ENCODE measurements at regions not wholly inside any gene's neighbourhood (a gene's known extent, or its start where the extent isn't known, plus 50 kb on each side); places are given as distances from the start of the nearest gene placed in this dataset.

GRCh38 chr9:12993466-12993865, 218.6 kb downstream of the LURAP1L start:
- in situ Hi-C loops (cut with MboI), result no loop called here
- TF ChIP-seq EZH2 (IDR thresholded peaks at IDR 0.05; ENCODE audit: insufficient read depth, poor library complexity, severe bottlenecking), result no peak
- DNase-seq, result no peak

DNA sequence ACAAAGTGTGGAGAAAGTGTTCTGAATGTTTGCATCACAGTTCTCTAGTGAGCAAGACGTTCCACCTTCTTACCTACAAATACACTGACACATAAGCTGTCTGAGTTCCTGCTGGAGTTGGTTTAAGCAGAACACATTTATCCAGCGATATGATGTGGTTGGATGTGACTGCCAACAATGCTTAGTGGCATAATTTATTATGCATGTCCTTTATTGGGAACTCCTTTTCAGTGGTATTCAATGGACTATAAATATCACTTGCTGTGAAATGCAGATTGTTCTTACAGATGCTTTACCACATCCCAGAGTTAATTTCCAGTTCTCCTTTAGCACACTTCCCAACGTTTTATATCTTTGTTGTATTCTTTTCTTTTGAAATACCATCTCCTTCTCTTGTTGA, 222.2 kb downstream of the LURAP1L start:
- no peaks in the 10 kb centered on the region for H3K9me3 ChIP-seq (ENCODE audit: low read depth)
- H3K9me2 ChIP-seq (ENCODE audit: insufficient read depth), result no peaks in the 10 kb centered on the region
- no peaks in the 10 kb centered on the region for H4K20me1 ChIP-seq (ENCODE audit: insufficient read depth)
- H3K27ac ChIP-seq, result no peak overlapping the region
- H3K4me3 ChIP-seq, result no peak overlapping the region
- H3K27me3 ChIP-seq (replicated peaks; ENCODE audit: insufficient read depth), result no peaks in the 10 kb centered on the region
- H3K79me2 ChIP-seq (ENCODE audit: insufficient read depth), result no peaks in the 10 kb centered on the region
- no peak for DNase-seq
- WGBS, 2 experiments (ENCODE audit: low coverage in 1 of 2, low lambda C conversion rate in 2 of 2, missing lambda C conversion rate in 2 of 2), result 41 to 50% methylated on average over 3 of the region's 3 CpGs
- H3K9ac ChIP-seq, result no peak overlapping the region
- no peak overlapping the region for H2AFZ ChIP-seq
- no peaks in the 10 kb centered on the region for H3K4me1 ChIP-seq (ENCODE audit: insufficient read depth)
- in situ Hi-C loops (cut with MboI), result no loop called here
- no peaks in the 10 kb centered on the region for H3F3A ChIP-seq (ENCODE audit: insufficient read depth)
- TF ChIP-seq EZH2 (IDR thresholded peaks at IDR 0.05; ENCODE audit: insufficient read depth, poor library complexity, severe bottlenecking) (no peak), EZH2phosphoT487 (IDR thresholded peaks at IDR 0.05; ENCODE audit: insufficient read depth, low read depth) (no peak)
- H3K36me3 ChIP-seq (ENCODE audit: low read depth), result no peaks in the 10 kb centered on the region
- no peak overlapping the region for H3K4me2 ChIP-seq (ENCODE audit: unreplicated experiment)

More at GRCh38 chr9:12993466-12993865, 218.6 kb downstream of the LURAP1L start:
- H3K79me2 ChIP-seq (ENCODE audit: insufficient read depth), result no peaks in the 10 kb centered on the region
- no peaks in the 10 kb centered on the region for H3F3A ChIP-seq (ENCODE audit: insufficient read depth)
- no peak overlapping the region for H3K27ac ChIP-seq
- no peaks in the 10 kb centered on the region for H3K9me3 ChIP-seq (ENCODE audit: low read depth)
- H3K9ac ChIP-seq, result no peak overlapping the region
- no peaks in the 10 kb centered on the region for H3K27me3 ChIP-seq (replicated peaks; ENCODE audit: insufficient read depth)
- no peaks in the 10 kb centered on the region for H4K20me1 ChIP-seq (ENCODE audit: insufficient read depth)
- no peaks in the 10 kb centered on the region for H3K4me1 ChIP-seq (ENCODE audit: insufficient read depth)
- WGBS, 2 experiments (ENCODE audit: low coverage in 1 of 2, low lambda C conversion rate in 2 of 2, missing lambda C conversion rate in 2 of 2), result 41 to 48% methylated on average over 2 of the region's 2 CpGs
- H3K4me2 ChIP-seq (ENCODE audit: unreplicated experiment), result no peak overlapping the region
- no peak overlapping the region for H3K4me3 ChIP-seq
- H2AFZ ChIP-seq, result no peak overlapping the region
- no peaks in the 10 kb centered on the region for H3K36me3 ChIP-seq (ENCODE audit: low read depth)
- no peaks in the 10 kb centered on the region for H3K9me2 ChIP-seq (ENCODE audit: insufficient read depth)

DNA sequence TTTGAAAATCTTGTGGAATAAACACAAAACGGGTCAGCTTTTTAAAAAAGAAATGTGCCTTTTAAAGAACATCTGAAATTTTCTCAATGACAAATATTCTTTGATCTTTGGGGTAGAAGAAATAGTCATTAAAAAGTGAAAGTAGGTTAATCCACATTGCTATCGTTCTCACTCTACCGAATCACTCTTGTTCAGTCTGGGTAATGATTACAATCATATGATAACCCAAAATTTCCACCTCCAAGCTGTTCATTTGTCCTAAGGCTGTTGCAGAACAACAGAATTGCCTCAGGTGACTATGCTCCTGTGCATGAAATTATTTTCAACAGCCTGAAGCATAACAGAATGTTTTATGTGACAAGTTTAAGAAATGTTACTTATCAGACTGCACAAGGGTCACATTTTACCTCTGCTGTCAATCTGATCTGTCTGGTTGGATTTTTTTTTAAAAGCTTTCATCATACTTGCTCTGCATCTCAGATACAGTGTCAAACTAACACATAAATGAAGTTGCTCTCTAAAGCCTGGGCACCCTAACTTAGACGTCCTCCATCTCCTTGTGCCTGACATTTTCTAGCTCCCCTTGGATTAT, 227.3 kb downstream of the LURAP1L start:
- H3K4me2 ChIP-seq (ENCODE audit: unreplicated experiment), result peak overlapping the region; percentile 15
- H3K36me3 ChIP-seq (ENCODE audit: low read depth), result no peaks in the 10 kb centered on the region
- H3K9me2 ChIP-seq (ENCODE audit: insufficient read depth), result no peaks in the 10 kb centered on the region
- 0 out of 2 replicates have a peak overlapping the region, but pooled peaks have one; percentile 13 for H3K9ac ChIP-seq
- H3K27ac ChIP-seq, result no peak overlapping the region
- H3F3A ChIP-seq (ENCODE audit: insufficient read depth), result no peaks in the 10 kb centered on the region
- in situ Hi-C loops (cut with MboI), result no loop called here
- H3K9me3 ChIP-seq (ENCODE audit: low read depth), result no peaks in the 10 kb centered on the region
- no peak for TF ChIP-seq EZH2 (IDR thresholded peaks at IDR 0.05; ENCODE audit: insufficient read depth, poor library complexity, severe bottlenecking)
- no peak for TF ChIP-seq EZH2phosphoT487 (IDR thresholded peaks at IDR 0.05; ENCODE audit: insufficient read depth, low read depth)
- no peak for DNase-seq
- H3K79me2 ChIP-seq (ENCODE audit: insufficient read depth), result no peaks in the 10 kb centered on the region
- no peaks in the 10 kb centered on the region for H4K20me1 ChIP-seq (ENCODE audit: insufficient read depth)
- H2AFZ ChIP-seq, result peak overlapping the region; percentile 43
- H3K4me1 ChIP-seq (ENCODE audit: insufficient read depth), result no peaks in the 10 kb centered on the region
- H3K27me3 ChIP-seq (replicated peaks; ENCODE audit: insufficient read depth), result no peaks in the 10 kb centered on the region
- 29 to 30% methylated on average over 4 of the region's 4 CpGs for WGBS, 2 experiments (ENCODE audit: low coverage in 1 of 2, low lambda C conversion rate in 2 of 2, missing lambda C conversion rate in 2 of 2)
- peak overlapping the region; percentile 23; the same call in 1 of the 2 replicates for H3K4me3 ChIP-seq

GRCh38 chr9:13002740-13003139, 227.9 kb downstream of the LURAP1L start:
- no peak for DNase-seq
- Histone ChIP-seq H3K9me2 (ENCODE audit: insufficient read depth) (no peaks in the 10 kb centered on the region), H3K4me2 (ENCODE audit: unreplicated experiment) (no peak overlapping the region), H3K79me2 (ENCODE audit: insufficient read depth) (no peaks in the 10 kb centered on the region), H3K9ac (no peak overlapping the region), H3K36me3 (ENCODE audit: low read depth) (no peaks in the 10 kb centered on the region), H4K20me1 (ENCODE audit: insufficient read depth) (no peaks in the 10 kb centered on the region), H3K27ac (no peak overlapping the region), H3K4me3 (no peak overlapping the region), H3K4me1 (ENCODE audit: insufficient read depth) (no peaks in the 10 kb centered on the region), H3K27me3 (replicated peaks; ENCODE audit: insufficient read depth) (no peaks in the 10 kb centered on the region), H3K9me3 (ENCODE audit: low read depth) (no peaks in the 10 kb centered on the region), H2AFZ (no peak overlapping the region), H3F3A (ENCODE audit: insufficient read depth) (no peaks in the 10 kb centered on the region)
- TF ChIP-seq EZH2 (IDR thresholded peaks at IDR 0.05; ENCODE audit: insufficient read depth, poor library complexity, severe bottlenecking) (no peak), EZH2phosphoT487 (IDR thresholded peaks at IDR 0.05; ENCODE audit: insufficient read depth, low read depth) (no peak)
- WGBS, 2 experiments (ENCODE audit: low coverage in 1 of 2, low lambda C conversion rate in 2 of 2, missing lambda C conversion rate in 2 of 2), result 88 to 90% methylated on average over 2 of the region's 2 CpGs
- in situ Hi-C loops (cut with MboI), result no loop called here
